HEK293 (cell line): ENCODE measurements at regions not wholly inside any gene's neighbourhood (a gene's known extent, or its start where the extent isn't known, plus 50 kb on each side); places are given as distances from the start of the nearest gene placed in this dataset.

Experiments
- CTCF ChIA-PET: fragments of 350-600 bp; formaldehyde crosslinking; extraction: SDS; loops from one replicate; lab custom pipeline; 2021; ENCODE audit warnings: antibody characterized with exemption; lab: Yijun Ruan, JAX
- POLR2A ChIA-PET: fragments of 300-600 bp; formaldehyde crosslinking; extraction: SDS; loops from one replicate; lab custom pipeline; 2020; ENCODE audit warnings: antibody characterized with exemption, inconsistent platforms; lab: Yijun Ruan, JAX
- H3K27ac ChIP-seq: fragments of 200-500 bp; sonication (Bioruptor generic); 2 replicates; pipeline ENCODE4 v1.5.1; 2014; ENCODE audit warnings: low read depth, low read length, control low read depth, inconsistent platforms; ENCODE audit errors: extremely low read depth
- H3K36me3 ChIP-seq, 2 experiments: fragments of 200-500 bp in 1 of 2; sonication (Bioruptor generic) in 1 of 2; 1 replicate in 1 of 2; 2 replicates in 1 of 2; pipeline ENCODE4 v1.5.1; 2014 to 2017; ENCODE audit warnings: inconsistent platforms in 2 of 2, low read length in 2 of 2; ENCODE audit not compliant: control insufficient read depth in 2 of 2, insufficient read depth in 1 of 2
- H3K4me1 ChIP-seq: fragments of 200-500 bp; sonication (Bioruptor generic); 2 replicates; pipeline ENCODE4 v1.5.1; 2014; ENCODE audit warnings: mild to moderate bottlenecking, low read length, inconsistent platforms; ENCODE audit not compliant: control insufficient read depth, insufficient read depth
- H3K4me3 ChIP-seq: 2 replicates; pipeline ENCODE4 v1.5.1; 2011; ENCODE audit warnings: low read depth, mild to moderate bottlenecking, control low read depth, low read length, moderate library complexity
- H3K9me3 ChIP-seq: fragments of 200-500 bp; sonication (Bioruptor generic); 2 replicates; pipeline ENCODE4 v1.5.1; 2014; ENCODE audit warnings: low read depth, low read length, inconsistent platforms; ENCODE audit not compliant: control insufficient read depth, insufficient read depth
- GLIS1 ChIP-seq: fragments of 450-650 bp; formaldehyde crosslinking; IDR thresholded peaks from 2 replicates; pipeline ENCODE4 v1.5.1; 2016; ENCODE audit warnings: missing biosample characterization, missing genetic modification characterization
- KLF7 ChIP-seq: fragments of 450-650 bp; formaldehyde crosslinking; IDR thresholded peaks from 2 replicates; pipeline ENCODE4 v1.5.1; 2016; ENCODE audit warnings: missing biosample characterization, missing genetic modification characterization, borderline replicate concordance
- SP7 ChIP-seq: fragments of 450-650 bp; formaldehyde crosslinking; IDR thresholded peaks from 2 replicates; pipeline ENCODE4 v1.5.1; 2016; ENCODE audit warnings: missing biosample characterization, missing genetic modification characterization
- YY1 ChIP-seq: fragments of 450-650 bp; formaldehyde crosslinking; IDR thresholded peaks from 2 replicates; pipeline ENCODE4 v1.5.1; 2018; ENCODE audit warnings: missing biosample characterization, missing genetic modification characterization
- ZBTB17 ChIP-seq: fragments of 450-650 bp; formaldehyde crosslinking; IDR thresholded peaks from 2 replicates; pipeline ENCODE4 v1.5.1; 2016; ENCODE audit warnings: missing biosample characterization, missing genetic modification characterization
- ZFP69B ChIP-seq: fragments of 450-650 bp; formaldehyde crosslinking; IDR thresholded peaks from 2 replicates; pipeline ENCODE4 v1.5.1; 2016; ENCODE audit warnings: missing biosample characterization, missing genetic modification characterization
- ZNF214 ChIP-seq: fragments of 450-650 bp; formaldehyde crosslinking; IDR thresholded peaks from 2 replicates; pipeline ENCODE4 v1.5.1; 2017; ENCODE audit warnings: missing biosample characterization, mild to moderate bottlenecking, missing genetic modification characterization, borderline replicate concordance
- ZNF23 ChIP-seq: fragments of 450-650 bp; formaldehyde crosslinking; IDR thresholded peaks from 2 replicates; pipeline ENCODE4 v1.5.1; 2016; ENCODE audit warnings: missing biosample characterization, missing genetic modification characterization, borderline replicate concordance
- ZNF248 ChIP-seq: fragments of 450-650 bp; formaldehyde crosslinking; IDR thresholded peaks from 2 replicates; pipeline ENCODE4 v1.5.1; 2017; ENCODE audit warnings: missing biosample characterization, missing genetic modification characterization
- ZNF341 ChIP-seq: fragments of 450-650 bp; formaldehyde crosslinking; IDR thresholded peaks from 2 replicates; pipeline ENCODE4; 2016; ENCODE audit warnings: low read depth, missing biosample characterization, missing genetic modification characterization
- ZNF416 ChIP-seq: fragments of 450-650 bp; formaldehyde crosslinking; IDR thresholded peaks from 2 replicates; pipeline ENCODE4 v1.5.1; 2016; ENCODE audit warnings: missing biosample characterization, missing genetic modification characterization
- ZNF501 ChIP-seq: fragments of 450-650 bp; formaldehyde crosslinking; IDR thresholded peaks from 2 replicates; pipeline ENCODE4 v1.5.1; 2016; ENCODE audit warnings: missing biosample characterization, missing genetic modification characterization
- ZNF513 ChIP-seq: fragments of 450-650 bp; IDR thresholded peaks from 2 replicates; pipeline ENCODE4 v1.5.1; 2018; ENCODE audit warnings: missing biosample characterization, missing genetic modification characterization
- ZNF585B ChIP-seq: fragments of 450-650 bp; formaldehyde crosslinking; IDR thresholded peaks from 2 replicates; pipeline ENCODE4 v1.5.1; 2016; ENCODE audit warnings: missing biosample characterization, missing genetic modification characterization
- ZNF596 ChIP-seq: fragments of 450-650 bp; IDR thresholded peaks from 2 replicates; pipeline ENCODE4 v1.5.0; 2018; ENCODE audit warnings: missing biosample characterization, mild to moderate bottlenecking, missing genetic modification characterization, moderate library complexity
- ZNF610 ChIP-seq: fragments of 450-650 bp; formaldehyde crosslinking; IDR thresholded peaks from 2 replicates; pipeline ENCODE4 v1.5.1; 2016; ENCODE audit warnings: missing biosample characterization, missing genetic modification characterization, borderline replicate concordance
- ZNF624 ChIP-seq: fragments of 450-650 bp; formaldehyde crosslinking; IDR thresholded peaks from 2 replicates; pipeline ENCODE4 v1.5.1; 2017; ENCODE audit warnings: missing biosample characterization, missing genetic modification characterization
- ZNF670 ChIP-seq: fragments of 450-650 bp; formaldehyde crosslinking; IDR thresholded peaks from 2 replicates; pipeline ENCODE4 v1.5.1; 2016; ENCODE audit warnings: missing biosample characterization, missing genetic modification characterization, low read depth
- ZNF701 ChIP-seq: fragments of 450-650 bp; formaldehyde crosslinking; IDR thresholded peaks from 2 replicates; pipeline ENCODE4 v1.5.1; 2016; ENCODE audit warnings: missing biosample characterization, missing genetic modification characterization
- ZXDB ChIP-seq: fragments of 450-650 bp; formaldehyde crosslinking; IDR thresholded peaks from 2 replicates; pipeline ENCODE4 v1.5.1; 2016; ENCODE audit warnings: missing biosample characterization, missing genetic modification characterization
- TF ChIP-seq, protein P1 (sequence below): fragments of 450-650 bp; formaldehyde crosslinking; IDR thresholded peaks from 2 replicates; pipeline ENCODE4 v1.5.1; 2016; ENCODE audit warnings: missing biosample characterization, missing genetic modification characterization
- TF ChIP-seq, protein P2 (sequence below): fragments of 450-650 bp; formaldehyde crosslinking; IDR thresholded peaks from 2 replicates; pipeline ENCODE4 v1.5.1; 2016; ENCODE audit warnings: missing biosample characterization, missing genetic modification characterization

- TF ChIP-seq, protein P1, sequence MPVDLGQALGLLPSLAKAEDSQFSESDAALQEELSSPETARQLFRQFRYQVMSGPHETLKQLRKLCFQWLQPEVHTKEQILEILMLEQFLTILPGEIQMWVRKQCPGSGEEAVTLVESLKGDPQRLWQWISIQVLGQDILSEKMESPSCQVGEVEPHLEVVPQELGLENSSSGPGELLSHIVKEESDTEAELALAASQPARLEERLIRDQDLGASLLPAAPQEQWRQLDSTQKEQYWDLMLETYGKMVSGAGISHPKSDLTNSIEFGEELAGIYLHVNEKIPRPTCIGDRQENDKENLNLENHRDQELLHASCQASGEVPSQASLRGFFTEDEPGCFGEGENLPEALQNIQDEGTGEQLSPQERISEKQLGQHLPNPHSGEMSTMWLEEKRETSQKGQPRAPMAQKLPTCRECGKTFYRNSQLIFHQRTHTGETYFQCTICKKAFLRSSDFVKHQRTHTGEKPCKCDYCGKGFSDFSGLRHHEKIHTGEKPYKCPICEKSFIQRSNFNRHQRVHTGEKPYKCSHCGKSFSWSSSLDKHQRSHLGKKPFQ (tag by site-specific recombination), result no peak
- TF ChIP-seq ZBTB17 (tag by site-specific recombination) (no peak), GLIS1 (no peak), ZNF501 (tag by site-specific recombination) (no peak)
- TF ChIP-seq, protein P2, sequence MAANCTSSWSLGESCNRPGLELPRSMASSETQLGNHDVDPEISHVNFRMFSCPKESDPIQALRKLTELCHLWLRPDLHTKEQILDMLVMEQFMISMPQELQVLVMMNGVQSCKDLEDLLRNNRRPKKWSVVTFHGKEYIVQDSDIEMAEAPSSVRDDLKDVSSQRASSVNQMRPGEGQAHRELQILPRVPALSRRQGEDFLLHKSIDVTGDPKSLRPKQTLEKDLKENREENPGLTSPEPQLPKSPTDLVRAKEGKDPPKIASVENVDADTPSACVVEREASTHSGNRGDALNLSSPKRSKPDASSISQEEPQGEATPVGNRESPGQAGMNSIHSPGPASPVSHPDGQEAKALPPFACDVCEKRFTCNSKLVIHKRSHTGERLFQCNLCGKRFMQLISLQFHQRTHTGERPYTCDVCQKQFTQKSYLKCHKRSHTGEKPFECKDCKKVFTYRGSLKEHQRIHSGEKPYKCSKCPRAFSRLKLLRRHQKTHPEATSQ (tag by site-specific recombination), result no peak
- TF ChIP-seq, all 188 proteins: peak for 0
Observed at GRCh38 chr11:45476126-45476525, 189.3 kb downstream of the CHST1 start (continued).

DNA sequence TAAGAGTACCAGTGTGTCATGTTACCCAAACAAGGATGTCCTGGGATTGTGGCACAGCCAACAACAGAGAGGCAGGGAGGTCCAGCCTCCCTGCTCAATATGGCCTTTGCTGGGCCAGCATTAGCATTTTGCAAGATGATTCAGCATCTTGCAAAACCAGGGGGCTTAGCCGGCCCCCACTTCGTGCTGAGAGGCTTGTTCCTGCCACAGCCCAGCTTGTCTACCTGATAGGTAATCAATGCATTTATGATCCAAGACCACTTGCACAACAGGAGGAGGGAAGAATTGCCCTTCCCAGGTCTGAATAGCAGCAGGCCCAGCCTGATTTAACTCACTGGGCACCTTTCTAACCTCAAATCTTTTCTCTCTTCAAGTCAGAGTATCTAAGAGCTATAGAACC is 189.0 kb upstream of the SYT13 start:
- Histone ChIP-seq H3K4me3 (no peak overlapping the region), H3K4me1 (no peaks in the 10 kb centered on the region), H3K9me3 (no peaks in the 10 kb centered on the region), H3K27ac (no peak overlapping the region), H3K36me3 (no peaks in the 10 kb centered on the region)
- CTCF ChIA-PET, result no interaction called here
- TF ChIP-seq ZNF248 (tag by site-specific recombination), result no peak
- no peak for TF ChIP-seq ZNF341 (tag by site-specific recombination)
- TF ChIP-seq ZNF585B (tag by site-specific recombination), result no peak
- TF ChIP-seq, all 188 proteins: peak for 0
- POLR2A ChIA-PET, result no interaction called here

DNA sequence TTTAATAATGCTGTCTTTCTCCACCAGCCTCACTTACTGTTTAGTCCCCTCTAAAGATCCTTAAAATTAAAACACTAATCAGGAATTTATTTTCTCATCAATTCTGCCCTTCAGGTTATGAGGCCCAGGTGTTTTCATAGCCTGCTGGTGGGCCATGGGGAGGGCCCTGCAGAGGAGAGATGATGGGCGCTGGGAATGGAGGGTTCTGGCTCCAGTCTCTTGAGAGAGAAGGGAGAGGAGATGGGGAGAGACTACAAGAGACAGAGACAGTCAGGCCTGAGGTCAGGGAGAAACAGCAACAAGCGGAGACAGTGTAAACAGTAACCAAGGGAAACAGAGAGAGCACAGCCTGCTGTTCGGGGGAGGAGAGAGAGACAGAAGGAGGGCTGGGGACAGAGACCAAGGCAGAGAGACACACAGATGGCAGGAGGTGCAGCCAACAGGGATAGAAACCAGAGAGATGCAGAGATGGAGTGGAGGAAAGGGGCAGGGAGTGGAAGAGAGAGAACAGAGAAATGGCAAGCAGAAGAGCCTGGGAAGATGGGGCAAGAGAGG is 187.3 kb upstream of the SYT13 start:
- TF ChIP-seq ZXDB (tag by site-specific recombination), result no peak
- Histone ChIP-seq H3K9me3 (no peaks in the 10 kb centered on the region), H3K36me3 (no peaks in the 10 kb centered on the region), H3K4me1 (no peaks in the 10 kb centered on the region), H3K4me3 (no peak overlapping the region), H3K27ac (no peak overlapping the region)
- POLR2A ChIA-PET, result no interaction called here
- CTCF ChIA-PET, result no interaction called here

GRCh38 chr11:45472716-45473317 is 186.7 kb upstream of the SYT13 start:
- H3K36me3 ChIP-seq, result no peaks in the 10 kb centered on the region
- H3K4me1 ChIP-seq, result no peaks in the 10 kb centered on the region
- ChIA-PET CTCF (no interaction called here), POLR2A (no interaction called here)
- no peak for TF ChIP-seq ZNF23 (tag by site-specific recombination)
- TF ChIP-seq ZNF416 (tag by site-specific recombination), result no peak
- TF ChIP-seq KLF7 (tag by site-specific recombination), result no peak
- no peaks in the 10 kb centered on the region for H3K9me3 ChIP-seq
- H3K4me3 ChIP-seq, result no peak overlapping the region
- no peak overlapping the region for H3K27ac ChIP-seq

DNA sequence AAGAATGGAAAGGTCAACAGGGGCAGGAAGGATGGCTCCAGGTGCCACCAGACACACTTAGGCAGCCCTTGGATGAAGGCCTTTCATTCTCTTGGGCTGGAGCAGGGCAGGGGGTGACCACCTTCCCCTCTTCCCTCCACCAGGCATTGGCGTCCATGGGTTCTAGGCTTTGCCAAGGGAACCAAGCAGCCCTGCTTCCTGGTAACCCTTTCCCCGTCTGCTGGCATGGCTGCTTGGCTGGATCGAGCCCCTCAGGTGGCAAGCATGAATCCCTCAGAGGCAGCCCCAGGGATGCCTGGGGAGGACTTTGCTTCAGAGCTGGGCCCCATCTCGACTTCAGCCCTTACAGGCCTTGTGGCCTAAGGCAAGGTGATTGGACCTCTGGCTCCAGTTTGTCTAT is 185.1 kb upstream of the SYT13 start:
- Histone ChIP-seq H3K36me3 (no peaks in the 10 kb centered on the region), H3K4me1 (no peaks in the 10 kb centered on the region), H3K4me3 (no peak overlapping the region), H3K9me3 (no peaks in the 10 kb centered on the region), H3K27ac (no peak overlapping the region)
- ChIA-PET CTCF (interaction anchor here (1.3 kb wide), 1 partner anchor 100 kb away, joined by 4 read pairs; no protein-coding TSS in a partner anchor), POLR2A (no interaction called here)
- TF ChIP-seq ZNF513 (tag by site-specific recombination) (no peak), ZNF214 (tag by site-specific recombination) (no peak), ZNF670 (no peak), ZNF701 (tag by site-specific recombination) (no peak), SP7 (no peak), ZFP69B (tag by site-specific recombination) (no peak), ZNF416 (tag by site-specific recombination) (no peak), ZNF596 (tag by site-specific recombination) (no peak), ZNF610 (tag by site-specific recombination) (no peak), YY1 (tag by site-specific recombination) (no peak), ZNF624 (tag by site-specific recombination) (no peak)
